GM13976 (cell line): ENCODE measurements at regions not wholly inside any gene's neighbourhood (a gene's known extent, or its start where the extent isn't known, plus 50 kb on each side); places are given as distances from the start of the nearest gene placed in this dataset.
"Not testable (repeated sequence)": the region's sequence is repeated elsewhere in the genome, so short reads cannot be mapped to it uniquely, and the experiment has no call there.

Experiments
- DNase-seq: peaks from one replicate; pipeline ENCODE4 v3.0.0; 2012; ENCODE audit warnings: low spot score
- in situ Hi-C: fragments of 300-500 bp; cut with MboI; formaldehyde crosslinking; loops from one replicate; pipeline ENCODE4 v1.12.0; 2022; ENCODE audit warnings: low sequenced_read_pairs, mixed read lengths, inconsistent platforms; ENCODE audit not compliant: unreplicated experiment
- TF ChIP-seq, protein P1 (sequence below): IDR thresholded peaks from 2 replicates; pipeline ENCODE4 v1.5.1; 2012; ENCODE audit warnings: borderline replicate concordance, mild to moderate bottlenecking; ENCODE audit not compliant: insufficient read depth; ENCODE audit errors: extremely low read depth, missing control alignments, control extremely low read depth

DNA sequence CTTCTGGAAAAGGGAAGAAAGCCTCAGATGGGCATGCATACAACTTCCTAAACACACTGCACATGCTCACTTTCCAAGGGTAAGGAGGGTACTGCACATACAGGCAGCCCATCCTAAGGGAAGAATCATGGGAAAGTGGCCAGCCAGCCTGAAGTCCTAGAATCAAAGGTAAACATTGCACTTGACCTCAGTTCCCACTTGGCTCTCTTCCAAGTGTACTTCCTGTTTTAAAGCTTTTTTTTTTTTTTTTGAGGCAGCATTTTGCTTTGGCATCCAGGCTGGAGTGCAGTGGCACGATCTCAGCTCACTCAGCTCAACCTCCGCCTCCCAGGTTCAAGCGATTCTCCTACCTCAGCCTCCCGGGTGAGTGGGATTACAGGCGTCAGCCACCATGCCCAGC is 225.3 kb upstream of the EPHA7 start:
- TF ChIP-seq, protein P1, sequence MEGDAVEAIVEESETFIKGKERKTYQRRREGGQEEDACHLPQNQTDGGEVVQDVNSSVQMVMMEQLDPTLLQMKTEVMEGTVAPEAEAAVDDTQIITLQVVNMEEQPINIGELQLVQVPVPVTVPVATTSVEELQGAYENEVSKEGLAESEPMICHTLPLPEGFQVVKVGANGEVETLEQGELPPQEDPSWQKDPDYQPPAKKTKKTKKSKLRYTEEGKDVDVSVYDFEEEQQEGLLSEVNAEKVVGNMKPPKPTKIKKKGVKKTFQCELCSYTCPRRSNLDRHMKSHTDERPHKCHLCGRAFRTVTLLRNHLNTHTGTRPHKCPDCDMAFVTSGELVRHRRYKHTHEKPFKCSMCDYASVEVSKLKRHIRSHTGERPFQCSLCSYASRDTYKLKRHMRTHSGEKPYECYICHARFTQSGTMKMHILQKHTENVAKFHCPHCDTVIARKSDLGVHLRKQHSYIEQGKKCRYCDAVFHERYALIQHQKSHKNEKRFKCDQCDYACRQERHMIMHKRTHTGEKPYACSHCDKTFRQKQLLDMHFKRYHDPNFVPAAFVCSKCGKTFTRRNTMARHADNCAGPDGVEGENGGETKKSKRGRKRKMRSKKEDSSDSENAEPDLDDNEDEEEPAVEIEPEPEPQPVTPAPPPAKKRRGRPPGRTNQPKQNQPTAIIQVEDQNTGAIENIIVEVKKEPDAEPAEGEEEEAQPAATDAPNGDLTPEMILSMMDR: no peak
- DNase-seq: no peak
- in situ Hi-C loops: no loop called here

- DNase-seq: no peak
- TF ChIP-seq, protein P1: no peak
- in situ Hi-C loops: no loop called here
Measured at GRCh38 chr6:93639126-93639525, 219.8 kb upstream of the EPHA7 start.

DNA sequence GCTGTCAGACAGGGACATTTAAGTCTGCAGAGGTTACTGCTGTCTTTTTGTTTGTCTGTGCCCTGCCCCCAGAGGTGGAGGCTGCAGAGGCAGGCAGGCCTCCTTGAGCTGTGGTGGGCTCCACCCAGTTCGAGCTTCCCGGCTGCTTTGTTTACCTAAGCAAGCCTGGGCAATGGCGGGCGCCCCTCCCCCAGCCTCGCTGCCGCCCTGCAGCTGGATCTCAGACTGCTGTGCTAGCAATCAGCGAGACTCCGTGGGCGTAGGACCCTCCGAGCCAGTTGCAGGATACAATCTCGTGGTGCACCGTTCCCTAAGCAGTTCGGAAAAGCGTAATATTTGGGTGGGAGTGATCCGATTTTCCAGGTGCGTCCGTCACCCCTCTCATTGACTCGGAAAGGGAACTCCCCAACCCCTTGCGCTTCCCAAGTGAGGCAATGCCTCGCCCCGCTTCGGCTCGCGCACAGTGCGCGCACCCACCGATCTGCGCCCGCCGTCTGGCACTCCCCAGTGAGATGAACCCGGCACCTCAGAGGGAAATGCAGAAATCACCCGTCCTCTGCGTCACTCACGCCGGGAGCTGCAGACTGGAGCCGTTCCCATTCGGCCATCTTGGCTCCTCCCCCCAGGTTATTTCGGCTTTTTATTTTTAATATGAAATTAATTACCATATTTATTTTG is 217.8 kb upstream of the EPHA7 start:
- in situ Hi-C loops: not testable (repeated sequence)

DNA sequence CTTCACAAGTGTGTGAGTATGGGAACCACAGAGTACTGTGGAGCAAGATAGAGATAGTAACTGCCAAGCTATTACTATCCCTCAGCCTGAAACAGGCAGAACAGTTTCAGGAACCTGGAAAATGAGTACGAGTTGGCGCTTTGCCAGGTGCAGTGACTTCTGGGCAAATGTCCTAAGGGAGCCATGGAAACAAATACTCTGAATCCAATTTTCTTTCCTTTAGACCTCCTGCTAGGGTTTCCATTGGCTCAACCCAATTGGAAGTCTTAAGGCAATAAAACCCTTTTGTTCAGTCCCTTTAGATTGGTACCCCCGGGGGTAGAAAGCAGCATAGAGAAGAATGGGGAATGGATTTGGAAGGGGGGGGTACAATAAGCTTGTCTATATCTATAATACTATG is 205.0 kb upstream of the EPHA7 start:
- DNase-seq: no peak
- TF ChIP-seq, protein P1: no peak
- in situ Hi-C loops: no loop called here

More for the DNA sequence above, 217.8 kb upstream of the EPHA7 start:
- DNase-seq: not testable (repeated sequence)

DNA sequence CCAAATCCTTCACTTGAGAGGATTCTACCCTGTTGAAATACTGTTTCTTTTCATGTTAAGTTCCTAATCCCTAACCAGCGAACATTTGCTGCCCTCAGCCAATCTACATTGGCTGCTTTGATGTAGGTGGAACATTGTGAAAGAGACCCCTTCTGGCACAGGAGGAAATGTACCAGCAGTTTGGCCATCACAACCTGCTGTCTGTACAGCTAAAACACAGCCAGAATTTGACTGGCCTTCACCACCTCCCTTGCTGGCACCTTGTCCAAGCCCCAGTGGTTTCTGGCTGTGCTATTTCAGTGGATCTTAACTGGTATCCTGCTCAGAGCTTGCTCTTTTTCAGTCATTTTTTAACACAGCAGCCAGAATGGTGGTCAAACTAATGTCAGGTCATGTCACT is 202.1 kb upstream of the EPHA7 start:
- DNase-seq: no peak
- TF ChIP-seq, protein P1: no peak
- in situ Hi-C loops: no loop called here

- in situ Hi-C loops: no loop called here
- TF ChIP-seq, protein P1: no peak
Measured at GRCh38 chr6:93604951-93605350, 185.6 kb upstream of the EPHA7 start.

DNA sequence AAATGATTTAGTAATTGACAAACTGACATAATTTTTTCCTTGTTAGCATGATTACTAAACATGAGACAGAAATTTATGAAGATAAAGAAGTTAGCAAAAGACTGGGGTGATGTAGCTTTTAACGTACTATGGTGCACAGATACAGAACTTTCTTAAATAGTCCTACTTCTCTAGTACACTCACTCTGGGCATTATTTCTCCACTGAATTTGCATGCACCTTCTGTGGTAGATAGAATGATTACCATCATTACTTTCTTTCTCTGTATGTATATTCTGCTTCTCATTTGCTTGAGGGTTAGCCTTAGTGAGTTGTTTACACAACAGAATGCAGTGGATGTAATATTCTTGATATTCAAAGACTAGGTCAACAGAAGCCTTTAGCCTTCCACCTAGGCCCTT is 173.1 kb upstream of the EPHA7 start:
- TF ChIP-seq, protein P1: no peak
- DNase-seq: no peak
- in situ Hi-C loops: no loop called here

More at GRCh38 chr6:93604951-93605350, 185.6 kb upstream of the EPHA7 start:
- no peak for DNase-seq
